HUES64 (cell line): ENCODE measurements at regions not wholly inside any gene's neighbourhood (a gene's known extent, or its start where the extent isn't known, plus 50 kb on each side); places are given as distances from the start of the nearest gene placed in this dataset.

Experiments
- H3K27ac ChIP-seq: 2 replicates; pipeline ENCODE4 v1.7.0; 2013; ENCODE audit warnings: low read depth, low read length, inconsistent platforms
- H3K27me3 ChIP-seq: 2 replicates; pipeline ENCODE4 v1.6.1; 2013; ENCODE audit warnings: mild to moderate bottlenecking, low read length; ENCODE audit not compliant: insufficient read depth
- H3K36me3 ChIP-seq: 2 replicates; pipeline ENCODE4 v1.6.1; 2013; ENCODE audit warnings: mild to moderate bottlenecking, low read length; ENCODE audit not compliant: insufficient read depth
- H3K4me1 ChIP-seq: 2 replicates; pipeline ENCODE4 v1.6.1; 2013; ENCODE audit warnings: mild to moderate bottlenecking, low read length, moderate library complexity; ENCODE audit not compliant: insufficient read depth
- H3K4me3 ChIP-seq: 2 replicates; pipeline ENCODE4 v1.5.1; 2013; ENCODE audit warnings: mild to moderate bottlenecking, low read length, moderate library complexity
- H3K9ac ChIP-seq: 2 replicates; pipeline ENCODE4 v1.6.1; 2013; ENCODE audit warnings: mild to moderate bottlenecking, low read depth, low read length
- H3K9me3 ChIP-seq: 2 replicates; pipeline ENCODE4 v1.6.1; 2013; ENCODE audit warnings: low read depth, low read length; ENCODE audit not compliant: insufficient read depth
- whole genome bisulfite sequencing: fragments of 150-250, 120-280 bp; methylation state at CpG from one replicate; pipeline ENCODE4 v1.1.7; 2013; ENCODE audit warnings: missing lambda C conversion rate; 5-methylcytosine and 5-hydroxymethylcytosine counted together

DNA sequence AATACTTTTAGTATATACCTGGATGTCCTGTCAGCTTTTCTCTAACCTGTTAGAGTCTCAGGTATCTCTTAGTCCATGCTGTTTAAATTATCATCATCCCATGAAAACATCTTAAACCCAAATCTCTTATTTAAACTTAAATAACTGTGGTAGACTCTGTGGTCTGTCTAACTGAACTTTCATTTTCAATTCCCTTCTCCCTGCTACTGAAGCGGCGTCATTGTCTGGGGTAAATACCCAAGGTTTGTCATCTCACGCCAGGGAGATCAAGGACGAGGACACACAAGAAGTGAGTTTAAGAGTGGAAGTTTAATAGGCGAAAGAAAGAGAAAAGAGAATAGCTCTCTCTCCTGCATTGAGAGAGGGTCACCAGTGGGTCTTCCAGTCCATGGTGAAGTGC is 804.4 kb upstream of the CELF2 start:
- no peaks in the 10 kb centered on the region for H3K36me3 ChIP-seq
- H3K9ac ChIP-seq: no peak overlapping the region
- no peaks in the 10 kb centered on the region for H3K4me1 ChIP-seq
- WGBS: 95% methylated on average over 5 of the region's 5 CpGs
- H3K27me3 ChIP-seq: no peaks in the 10 kb centered on the region
- no peak overlapping the region for H3K4me3 ChIP-seq
- no peak overlapping the region for H3K27ac ChIP-seq
- H3K9me3 ChIP-seq: no peaks in the 10 kb centered on the region

DNA sequence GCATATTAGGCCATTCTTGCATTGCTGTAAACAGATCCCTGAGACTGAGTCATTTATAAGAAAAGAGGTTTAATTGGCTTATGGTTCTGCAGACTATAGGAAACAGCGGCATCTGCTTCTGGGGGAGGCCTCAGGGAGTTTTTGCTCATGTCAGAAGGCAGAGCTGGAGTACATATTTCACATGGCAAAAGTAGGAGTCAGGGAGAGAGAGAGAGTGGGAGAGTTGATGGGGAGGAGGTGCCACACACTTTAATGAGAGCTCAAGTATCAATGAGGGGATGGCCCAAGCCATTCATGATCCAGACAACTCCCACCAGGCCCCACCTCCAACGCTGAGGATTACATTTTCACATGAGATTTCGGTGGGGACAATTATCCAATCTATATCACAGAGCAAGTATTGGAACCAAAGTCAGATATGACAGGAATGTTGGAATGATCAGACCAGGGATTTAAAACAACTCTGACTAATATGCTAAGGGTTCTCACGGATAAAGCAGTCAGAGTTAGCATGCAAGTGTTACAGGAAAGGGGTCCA is 795.3 kb upstream of the CELF2 start:
- Histone ChIP-seq H3K9ac (no peak overlapping the region), H3K27ac (no peak overlapping the region), H3K36me3 (no peaks in the 10 kb centered on the region), H3K4me1 (no peaks in the 10 kb centered on the region), H3K9me3 (no peaks in the 10 kb centered on the region), H3K27me3 (no peaks in the 10 kb centered on the region), H3K4me3 (no peak overlapping the region)
- WGBS: 93% methylated on average over 4 of the region's 4 CpGs

DNA sequence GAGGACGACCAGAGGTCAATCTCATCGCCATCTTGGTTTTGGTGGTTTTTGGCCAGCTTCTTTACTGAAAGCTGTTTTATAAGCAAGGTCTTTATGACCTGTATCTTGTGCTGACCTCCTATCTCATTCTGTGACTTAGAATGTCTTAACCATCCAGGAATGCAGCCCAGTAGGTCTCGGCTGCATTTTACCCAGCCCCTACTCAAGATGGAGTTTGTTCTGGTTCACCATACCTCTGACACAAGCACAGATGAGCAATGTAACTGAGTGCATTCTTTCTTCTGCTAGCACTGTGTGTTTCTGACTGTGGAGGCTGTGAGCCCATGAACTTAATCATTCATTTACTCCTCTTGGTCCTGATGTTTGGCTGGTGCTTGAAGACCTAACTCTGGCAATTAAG is 794.5 kb upstream of the CELF2 start:
- WGBS: 96% methylated on average over 3 of the region's 3 CpGs
- Histone ChIP-seq H3K27me3 (no peaks in the 10 kb centered on the region), H3K4me3 (no peak overlapping the region), H3K27ac (no peak overlapping the region), H3K9ac (no peak overlapping the region), H3K9me3 (no peaks in the 10 kb centered on the region), H3K36me3 (no peaks in the 10 kb centered on the region), H3K4me1 (no peaks in the 10 kb centered on the region)

DNA sequence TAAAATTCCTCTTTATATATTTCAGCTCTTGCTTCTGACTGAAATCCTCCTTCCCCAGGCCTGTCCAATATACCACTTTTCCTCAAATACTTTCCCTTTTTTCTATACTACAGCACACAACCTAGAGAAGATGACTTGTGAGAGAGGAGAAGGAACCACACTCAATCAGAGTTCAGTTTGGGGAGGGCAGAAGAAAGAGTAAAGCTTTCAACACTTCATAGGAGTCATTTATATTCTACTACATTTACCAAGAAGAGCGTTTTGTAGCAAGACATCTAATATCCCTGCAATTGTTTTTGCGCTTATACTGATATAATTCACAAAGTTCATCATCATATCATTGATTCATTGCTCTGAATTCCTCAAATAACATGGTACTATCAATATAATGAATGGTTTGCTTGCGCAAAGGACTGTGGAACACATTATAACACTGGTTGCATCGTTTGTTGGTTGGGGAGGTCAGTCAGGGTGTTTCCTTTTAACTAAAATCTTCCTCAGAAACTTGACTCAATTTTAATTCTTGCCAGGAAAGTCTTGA is 792.5 kb upstream of the CELF2 start:
- Histone ChIP-seq H3K27me3 (no peaks in the 10 kb centered on the region), H3K4me1 (no peaks in the 10 kb centered on the region), H3K4me3 (no peak overlapping the region), H3K9me3 (no peaks in the 10 kb centered on the region), H3K27ac (no peak overlapping the region), H3K36me3 (no peaks in the 10 kb centered on the region), H3K9ac (no peak overlapping the region)
- WGBS: 94% methylated on average over 3 of the region's 4 CpGs

DNA sequence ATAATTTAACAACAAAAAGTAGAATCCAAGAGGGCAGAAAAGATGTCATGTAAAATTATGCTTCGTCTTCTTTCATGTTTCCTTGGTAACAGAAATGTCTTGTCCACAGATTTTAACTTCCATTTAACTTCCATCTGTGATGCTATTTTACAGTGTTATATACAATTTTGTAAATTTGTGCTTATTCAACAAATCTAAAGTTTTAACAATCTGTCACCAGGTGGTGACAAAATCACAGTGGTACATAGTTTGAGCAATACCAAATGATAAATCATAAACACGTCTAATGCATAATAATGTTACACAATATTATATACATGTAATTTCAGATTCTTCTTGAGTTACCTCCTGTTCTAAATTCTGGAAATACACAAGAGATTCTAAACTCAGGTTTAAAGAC is 784.4 kb upstream of the CELF2 start:
- Histone ChIP-seq H3K4me1 (0 out of 2 replicates have a peak, but pooled peaks cover 3% of the 10 kb centered on the region), H3K27me3 (no peaks in the 10 kb centered on the region), H3K27ac (no peak overlapping the region), H3K36me3 (no peaks in the 10 kb centered on the region), H3K4me3 (no peak overlapping the region), H3K9me3 (no peaks in the 10 kb centered on the region), H3K9ac (no peak overlapping the region)
- 86% methylated on average over 1 of the region's 2 CpGs for WGBS

DNA sequence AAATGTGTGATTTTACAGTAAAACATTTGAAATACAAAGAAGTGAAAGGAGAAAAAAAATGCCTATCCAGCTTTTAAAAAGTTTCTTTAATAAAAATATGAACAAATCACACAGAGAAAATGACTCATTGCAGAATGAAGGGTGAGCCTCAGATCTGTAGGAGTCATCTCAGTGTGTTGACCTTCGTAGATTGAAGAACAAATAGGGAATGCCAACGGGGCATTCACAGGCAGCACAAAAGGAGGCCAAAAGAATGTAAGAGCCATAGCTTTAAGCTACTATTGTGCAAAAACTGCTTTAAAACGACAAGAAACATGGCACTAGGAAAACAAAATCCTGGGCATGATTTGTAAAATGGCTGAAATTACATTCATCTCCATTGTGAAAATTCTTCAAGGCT is 782.7 kb upstream of the CELF2 start:
- Histone ChIP-seq H3K4me3 (no peak overlapping the region), H3K9ac (no peak overlapping the region), H3K36me3 (no peaks in the 10 kb centered on the region), H3K4me1 (0 out of 2 replicates have a peak, but pooled peaks cover 3% of the 10 kb centered on the region), H3K9me3 (no peaks in the 10 kb centered on the region), H3K27me3 (no peaks in the 10 kb centered on the region), H3K27ac (no peak overlapping the region)
- WGBS: 85% methylated on average over 3 of the region's 3 CpGs

DNA sequence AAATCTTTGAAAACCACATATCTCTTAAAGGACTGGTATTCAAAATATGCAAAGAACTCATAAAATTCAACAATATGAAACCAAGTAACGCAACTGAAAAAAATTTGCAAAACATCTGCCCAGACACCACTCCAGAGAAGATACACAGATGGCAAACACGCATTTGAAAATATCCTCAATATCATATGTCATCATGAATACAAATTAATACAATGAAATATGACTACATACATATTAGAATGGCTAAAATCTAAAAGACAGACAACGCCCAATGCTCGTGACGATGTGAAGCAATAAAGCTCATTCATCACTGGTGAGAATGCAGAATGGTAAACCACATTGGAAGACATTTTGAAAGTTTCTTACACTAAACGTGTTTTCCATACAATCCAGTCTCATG is 770.1 kb upstream of the CELF2 start:
- Histone ChIP-seq H3K9me3 (peaks cover 6% of the 10 kb centered on the region; the same call in 1 of the 2 replicates), H3K27me3 (no peaks in the 10 kb centered on the region), H3K9ac (no peak overlapping the region), H3K36me3 (no peaks in the 10 kb centered on the region), H3K4me1 (no peaks in the 10 kb centered on the region), H3K27ac (no peak overlapping the region), H3K4me3 (no peak overlapping the region)
- WGBS: 98% methylated on average over 6 of the region's 6 CpGs

DNA sequence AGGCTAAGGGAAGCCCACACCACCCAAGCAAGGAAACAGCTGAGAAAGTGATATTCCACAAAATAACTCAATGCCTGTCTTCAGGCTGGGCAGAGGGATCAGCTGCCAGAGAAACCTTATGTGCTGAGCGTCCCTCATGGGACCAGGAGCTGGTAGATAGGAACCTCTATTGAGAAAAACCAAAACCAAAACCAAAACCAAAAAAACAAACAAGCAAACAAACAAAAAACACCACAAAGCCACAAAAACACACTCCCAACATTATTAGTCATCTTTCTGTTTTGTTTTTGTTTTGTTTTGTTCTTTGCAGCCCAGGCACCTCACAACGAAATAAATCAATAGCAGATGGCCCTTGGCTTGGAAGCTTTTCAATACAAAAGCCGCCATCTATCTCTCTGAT is 760.8 kb upstream of the CELF2 start:
- Histone ChIP-seq H3K4me1 (no peaks in the 10 kb centered on the region), H3K9ac (no peak overlapping the region), H3K4me3 (no peak overlapping the region), H3K36me3 (no peaks in the 10 kb centered on the region), H3K27me3 (no peaks in the 10 kb centered on the region), H3K27ac (no peak overlapping the region), H3K9me3 (peaks cover 8% of the 10 kb centered on the region; the same call in 1 of the 2 replicates)
- 94% methylated on average over 3 of the region's 3 CpGs for WGBS

DNA sequence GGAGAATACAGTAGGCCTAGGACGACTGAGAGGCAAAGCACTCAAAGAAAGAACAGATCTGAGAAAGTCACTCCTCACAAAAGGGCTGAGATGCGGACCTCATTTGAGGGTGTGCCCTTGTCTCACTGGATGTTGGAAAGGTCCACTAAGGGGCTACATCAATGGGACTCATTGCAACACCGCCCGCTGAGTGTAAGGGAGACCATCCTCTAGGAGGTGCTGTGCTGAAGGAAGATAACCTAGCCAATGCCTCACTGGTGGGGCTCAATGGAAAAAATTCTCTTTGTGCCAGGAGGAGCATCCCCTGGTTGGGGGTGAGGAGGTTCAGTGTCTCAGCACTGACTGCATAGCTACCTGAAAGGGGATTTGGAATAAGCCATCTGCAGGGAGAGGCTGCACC is 758.7 kb upstream of the CELF2 start:
- 94% methylated on average over 4 of the region's 4 CpGs for WGBS
- H3K27ac ChIP-seq: no peak overlapping the region
- H3K4me3 ChIP-seq: no peak overlapping the region
- no peak overlapping the region for H3K9ac ChIP-seq
- H3K9me3 ChIP-seq: peaks cover 8% of the 10 kb centered on the region; the same call in 1 of the 2 replicates
- H3K36me3 ChIP-seq: no peaks in the 10 kb centered on the region
- H3K4me1 ChIP-seq: no peaks in the 10 kb centered on the region
- H3K27me3 ChIP-seq: no peaks in the 10 kb centered on the region

DNA sequence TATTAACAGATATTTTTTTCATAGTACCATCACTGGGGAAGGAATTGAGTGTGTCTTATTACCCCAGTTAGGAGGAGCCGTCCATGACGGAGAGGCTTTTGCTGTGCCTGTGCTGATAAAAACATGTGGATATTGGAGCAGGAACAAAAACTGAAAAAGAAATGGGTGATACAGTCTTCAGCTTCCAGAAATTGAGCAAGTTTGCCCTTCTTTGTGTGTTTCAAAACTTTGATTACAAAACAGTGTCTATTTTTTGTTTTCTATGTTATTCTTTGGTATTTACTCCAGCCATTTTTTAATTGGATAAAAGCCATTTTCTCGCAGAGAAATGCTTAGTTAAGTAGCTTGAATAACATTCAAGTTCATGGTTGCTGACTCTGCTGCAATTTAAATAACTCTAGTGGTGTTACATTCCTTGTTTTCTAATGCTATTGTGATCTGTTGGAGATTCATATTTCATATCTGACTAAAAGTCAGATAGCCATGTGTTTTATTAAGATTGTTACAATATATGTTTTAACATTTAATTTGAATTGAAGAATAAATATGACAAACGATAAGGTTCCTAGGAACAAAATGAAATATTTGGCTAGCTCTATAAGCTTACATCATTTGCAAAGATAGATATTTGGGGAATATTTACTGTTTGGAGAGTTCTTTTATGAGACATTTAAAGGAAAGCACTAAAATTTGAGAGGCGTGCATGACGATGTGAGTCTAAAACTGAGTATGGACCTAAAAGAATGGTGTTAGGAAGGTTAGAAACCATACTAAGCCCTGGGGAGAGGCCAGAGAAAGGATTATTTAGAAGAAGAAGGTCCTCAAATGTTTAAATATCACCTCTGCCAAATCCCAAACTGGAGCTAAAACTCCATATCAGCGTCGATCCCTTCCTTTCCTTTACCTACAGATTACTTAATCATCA is 747.3 kb upstream of the CELF2 start:
- no peaks in the 10 kb centered on the region for H3K4me1 ChIP-seq
- no peak overlapping the region for H3K27ac ChIP-seq
- no peaks in the 10 kb centered on the region for H3K36me3 ChIP-seq
- no peak overlapping the region for H3K4me3 ChIP-seq
- 97% methylated on average over 8 of the region's 8 CpGs for WGBS
- no peak overlapping the region for H3K9ac ChIP-seq
- H3K27me3 ChIP-seq: no peaks in the 10 kb centered on the region
- H3K9me3 ChIP-seq: no peaks in the 10 kb centered on the region

DNA sequence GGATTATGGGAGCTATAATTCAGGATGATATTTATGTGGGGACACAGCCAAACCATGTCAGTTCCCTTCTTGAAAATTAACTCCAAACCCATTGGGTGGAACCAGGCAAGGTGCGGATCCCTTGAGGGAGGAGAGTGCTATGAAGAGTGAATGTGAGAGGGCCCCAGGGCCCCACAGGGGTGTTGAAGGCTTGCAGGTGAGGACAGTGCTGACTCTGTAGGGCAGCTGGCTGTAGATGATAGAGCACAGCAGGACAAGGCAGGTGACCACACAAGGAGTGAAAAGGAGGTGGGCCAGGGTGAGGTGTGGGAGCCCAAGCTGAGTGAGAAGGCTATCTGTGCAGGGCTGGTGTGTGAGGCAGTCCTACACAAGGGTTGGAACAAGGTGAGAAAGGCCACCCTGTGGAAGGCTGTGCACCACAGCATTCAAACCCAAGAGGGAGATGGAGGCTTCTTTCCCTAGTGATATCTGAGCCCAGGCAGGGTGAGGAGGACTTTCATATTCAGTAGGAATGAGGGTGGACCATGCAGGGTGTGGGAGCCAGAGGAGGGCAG is 746.0 kb upstream of the CELF2 start:
- no peak overlapping the region for H3K4me3 ChIP-seq
- H3K9me3 ChIP-seq: no peaks in the 10 kb centered on the region
- no peaks in the 10 kb centered on the region for H3K36me3 ChIP-seq
- H3K9ac ChIP-seq: no peak overlapping the region
- no peaks in the 10 kb centered on the region for H3K4me1 ChIP-seq
- H3K27me3 ChIP-seq: no peaks in the 10 kb centered on the region
- H3K27ac ChIP-seq: no peak overlapping the region
- WGBS: 95% methylated on average over 1 of the region's 1 CpG
